ENCODE measurements at regions not wholly inside any gene's neighbourhood (a gene's known extent, or its start where the extent isn't known, plus 50 kb on each side); places are given as distances from the start of the nearest gene placed in this dataset.
"Not testable (repeated sequence)": the region's sequence is repeated elsewhere in the genome, so short reads cannot be mapped to it uniquely, and the experiment has no call there.

DNA sequence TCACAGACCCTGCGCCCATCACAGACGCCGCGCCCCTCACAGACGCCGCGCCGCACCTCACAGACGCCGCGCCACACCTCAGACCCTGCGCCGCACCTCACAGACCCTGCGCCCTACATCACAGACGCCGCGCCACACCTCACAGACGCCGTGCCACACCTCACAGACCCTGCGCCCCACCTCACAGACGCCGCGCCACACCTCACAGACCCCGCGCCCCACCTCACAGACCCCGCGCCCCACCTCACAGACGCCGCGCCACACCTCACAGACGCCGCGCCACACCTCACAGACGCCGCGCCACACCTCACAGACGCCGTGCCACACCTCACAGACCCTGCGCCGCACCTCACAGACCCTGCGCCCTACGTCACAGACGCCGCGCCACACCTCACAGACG lies 657.4 kb downstream of the TRIML1 start:
- TF ChIP-seq, protein P1, sequence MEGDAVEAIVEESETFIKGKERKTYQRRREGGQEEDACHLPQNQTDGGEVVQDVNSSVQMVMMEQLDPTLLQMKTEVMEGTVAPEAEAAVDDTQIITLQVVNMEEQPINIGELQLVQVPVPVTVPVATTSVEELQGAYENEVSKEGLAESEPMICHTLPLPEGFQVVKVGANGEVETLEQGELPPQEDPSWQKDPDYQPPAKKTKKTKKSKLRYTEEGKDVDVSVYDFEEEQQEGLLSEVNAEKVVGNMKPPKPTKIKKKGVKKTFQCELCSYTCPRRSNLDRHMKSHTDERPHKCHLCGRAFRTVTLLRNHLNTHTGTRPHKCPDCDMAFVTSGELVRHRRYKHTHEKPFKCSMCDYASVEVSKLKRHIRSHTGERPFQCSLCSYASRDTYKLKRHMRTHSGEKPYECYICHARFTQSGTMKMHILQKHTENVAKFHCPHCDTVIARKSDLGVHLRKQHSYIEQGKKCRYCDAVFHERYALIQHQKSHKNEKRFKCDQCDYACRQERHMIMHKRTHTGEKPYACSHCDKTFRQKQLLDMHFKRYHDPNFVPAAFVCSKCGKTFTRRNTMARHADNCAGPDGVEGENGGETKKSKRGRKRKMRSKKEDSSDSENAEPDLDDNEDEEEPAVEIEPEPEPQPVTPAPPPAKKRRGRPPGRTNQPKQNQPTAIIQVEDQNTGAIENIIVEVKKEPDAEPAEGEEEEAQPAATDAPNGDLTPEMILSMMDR (IDR thresholded peaks at IDR 0.05) = not testable (repeated sequence)
- not testable (repeated sequence) for TF ChIP-seq POLR2A (IDR thresholded peaks at IDR 0.05; ENCODE audit: low read depth); POLR2AphosphoS5 (IDR thresholded peaks at IDR 0.05); EP300 (IDR thresholded peaks at IDR 0.05)
